ENCODE measurements at regions not wholly inside any gene's neighbourhood (a gene's known extent, or its start where the extent isn't known, plus 50 kb on each side); places are given as distances from the start of the nearest gene placed in this dataset.

GRCh38 chr3:40985195-40985594, 214.1 kb upstream of the CTNNB1 start:
- no peaks in the 10 kb centered on the region for H3K9me3 ChIP-seq (ENCODE audit: control insufficient read depth, insufficient read depth, low read depth, low read length)
- H3K4me3 ChIP-seq (ENCODE audit: low read depth in 2 of 2, low read length in 2 of 2) = no peak overlapping the region
- ChIA-PET CTCF (no interaction called here), POLR2A (no interaction called here)
- DNase-seq (ENCODE audit: low read depth, low spot score) (no peak), ATAC-seq (no peak)
- H3K27me3 ChIP-seq (ENCODE audit: control insufficient read depth, insufficient read depth, low read length) = no peaks in the 10 kb centered on the region
- H3K36me3 ChIP-seq (ENCODE audit: control insufficient read depth, insufficient read depth, low read length) = no peaks in the 10 kb centered on the region
- intact Hi-C loops (cut with micrococcal nuclease; ENCODE audit: unreplicated experiment) = no loop called here
- H3K27ac ChIP-seq (ENCODE audit: low read length) = no peak overlapping the region
- no TSS peak for BruUV-seq (replicated peaks)
- no peak for TF ChIP-seq SIN3A (IDR thresholded peaks at IDR 0.05; ENCODE audit: borderline replicate concordance, insufficient read depth, low read depth, low read length)
- no peak for TF ChIP-seq TCF7L2 (IDR thresholded peaks at IDR 0.05; ENCODE audit: low read depth, low read length)
- no peak for TF ChIP-seq REST (IDR thresholded peaks at IDR 0.05; ENCODE audit: insufficient read depth in 1 of 2, low read depth in 2 of 2, low read length in 1 of 2)
- TF ChIP-seq CTCF (IDR thresholded peaks at IDR 0.05) = no peak
- no peak for TF ChIP-seq POLR2AphosphoS5 (IDR thresholded peaks at IDR 0.05; ENCODE audit: low read depth, low read length)
- in situ Hi-C loops (cut with HindIII; ENCODE audit: low pct_unique_long_range_greater_than_20kb, low sequenced_read_pairs) = no loop called here
- no peaks in the 10 kb centered on the region for H3K4me1 ChIP-seq (ENCODE audit: control insufficient read depth, insufficient read depth, low read length)

- H3K36me3 ChIP-seq (ENCODE audit: control insufficient read depth, insufficient read depth, low read length) = no peaks in the 10 kb centered on the region
- no peak for ATAC-seq
- ChIA-PET POLR2A (no interaction called here), CTCF (no interaction called here)
- intact Hi-C loops (cut with micrococcal nuclease; ENCODE audit: unreplicated experiment) (no loop called here), in situ Hi-C loops (cut with HindIII; ENCODE audit: low pct_unique_long_range_greater_than_20kb, low sequenced_read_pairs) (no loop called here)
- H3K4me1 ChIP-seq (ENCODE audit: control insufficient read depth, insufficient read depth, low read length) = no peaks in the 10 kb centered on the region
- no peak for TF ChIP-seq POLR2AphosphoS5 (IDR thresholded peaks at IDR 0.05; ENCODE audit: low read depth, low read length)
- no peak for TF ChIP-seq CTCF (IDR thresholded peaks at IDR 0.05)
- no peak for TF ChIP-seq SIN3A (IDR thresholded peaks at IDR 0.05; ENCODE audit: borderline replicate concordance, insufficient read depth, low read depth, low read length)
- TF ChIP-seq REST (IDR thresholded peaks at IDR 0.05; ENCODE audit: insufficient read depth in 1 of 2, low read depth in 2 of 2, low read length in 1 of 2) = no peak
- no peak for TF ChIP-seq TCF7L2 (IDR thresholded peaks at IDR 0.05; ENCODE audit: low read depth, low read length)
- BruUV-seq (replicated peaks) = no TSS peak
- no peaks in the 10 kb centered on the region for H3K27me3 ChIP-seq (ENCODE audit: control insufficient read depth, insufficient read depth, low read length)
- no peak overlapping the region for H3K27ac ChIP-seq (ENCODE audit: low read length)
- no peak for DNase-seq (ENCODE audit: low read depth, low spot score)
- H3K9me3 ChIP-seq (ENCODE audit: control insufficient read depth, insufficient read depth, low read depth, low read length) = no peaks in the 10 kb centered on the region
- H3K4me3 ChIP-seq (ENCODE audit: low read depth in 2 of 2, low read length in 2 of 2) = no peak overlapping the region
Measured at GRCh38 chr3:40988468-40988867, 210.8 kb upstream of the CTNNB1 start.
